HG03571 (cell line): ENCODE measurements at regions not wholly inside any gene's neighbourhood (a gene's known extent, or its start where the extent isn't known, plus 50 kb on each side); places are given as distances from the start of the nearest gene placed in this dataset.
"Not testable (repeated sequence)": the region's sequence is repeated elsewhere in the genome, so short reads cannot be mapped to it uniquely, and the experiment has no call there.

Source experiments
- ATAC-seq: cut with Tn5 transposase; IDR thresholded peaks from one replicate; pipeline ENCODE4 v1.9.1; 2021; ENCODE audit not compliant: unreplicated experiment

- ATAC-seq = no peak
Measured at GRCh38 chr2:147438882-147439281, 405.9 kb upstream of the ACVR2A start.

GRCh38 chr2:147433822-147434221, 411.0 kb upstream of the ACVR2A start:
- no peak for ATAC-seq

- ATAC-seq = no peak
Measured at GRCh38 chr2:147430408-147430807, 414.4 kb upstream of the ACVR2A start.

- no peak for ATAC-seq
Measured at GRCh38 chr2:147428120-147428747, 416.6 kb upstream of the ACVR2A start.

GRCh38 chr2:147425437-147426029, 419.3 kb upstream of the ACVR2A start:
- no peak for ATAC-seq

GRCh38 chr2:147424766-147425165, 420.1 kb upstream of the ACVR2A start:
- no peak for ATAC-seq

GRCh38 chr2:147420947-147421675, 423.7 kb upstream of the ACVR2A start:
- ATAC-seq = no peak

- ATAC-seq = no peak
Measured at GRCh38 chr2:147420517-147420916, 424.3 kb upstream of the ACVR2A start.

GRCh38 chr2:147416099-147416498, 428.7 kb upstream of the ACVR2A start:
- ATAC-seq = no peak

GRCh38 chr2:147414656-147415055, 430.2 kb upstream of the ACVR2A start:
- ATAC-seq = not testable (repeated sequence)

- no peak for ATAC-seq
Measured at GRCh38 chr2:147408357-147408756, 436.5 kb upstream of the ACVR2A start.

- ATAC-seq = no peak
Measured at GRCh38 chr2:147405651-147406050, 439.2 kb upstream of the ACVR2A start.

GRCh38 chr2:147398996-147399395, 445.8 kb upstream of the ACVR2A start:
- no peak for ATAC-seq

GRCh38 chr2:147398301-147398700, 446.5 kb upstream of the ACVR2A start:
- ATAC-seq = no peak

GRCh38 chr2:147396890-147397289, 447.9 kb upstream of the ACVR2A start:
- ATAC-seq = no peak

GRCh38 chr2:147394179-147394790, 450.5 kb upstream of the ACVR2A start:
- ATAC-seq = no peak

GRCh38 chr2:147392180-147392579, 452.6 kb upstream of the ACVR2A start:
- ATAC-seq = no peak

GRCh38 chr2:147390475-147390874, 454.4 kb upstream of the ACVR2A start:
- ATAC-seq = no peak

- ATAC-seq = no peak
Measured at GRCh38 chr2:147389218-147389617, 455.6 kb upstream of the ACVR2A start.

- no peak for ATAC-seq
Measured at GRCh38 chr2:147388217-147388616, 456.6 kb upstream of the ACVR2A start.

GRCh38 chr2:147386284-147386683, 458.5 kb upstream of the ACVR2A start:
- no peak for ATAC-seq

- no peak for ATAC-seq
Measured at GRCh38 chr2:147385600-147385999, 459.2 kb upstream of the ACVR2A start.
